Tibial artery (tissue), 4 donors: ENCODE measurements at regions not wholly inside any gene's neighbourhood (a gene's known extent, or its start where the extent isn't known, plus 50 kb on each side); places are given as distances from the start of the nearest gene placed in this dataset.

Experiments
- DNase-seq, 2 donors: peaks; one replicate each; pipeline ENCODE4 v3.0.0-alpha.2; 2019
- H3K27ac ChIP-seq, 2 donors: fragments of 200-600 bp; sonication (generic) in 1 of 2; 1 replicate in 1 of 2; 2 replicates in 1 of 2; pipeline ENCODE4 v1.5.1; 2018 to 2019; ENCODE audit warnings: mild to moderate bottlenecking in 1 of 2
- H3K27me3 ChIP-seq, 2 donors: fragments of 200-600 bp; sonication (generic) in 1 of 2; one replicate each; pipeline versions ENCODE4 v1.5.1 to v1.6.0; 2016 to 2019
- H3K36me3 ChIP-seq, 3 donors: fragments of 200-600 bp; sonication (generic) in 2 of 3; one replicate each; pipeline ENCODE4 v1.5.1; 2016 to 2019; ENCODE audit warnings: mild to moderate bottlenecking in 2 of 3
- H3K4me1 ChIP-seq, 4 donors: fragments of 200-600 bp; sonication (generic) in 2 of 4; 1 replicate in 3 of 4; 2 replicates in 1 of 4; pipeline ENCODE4 v1.5.1; 2016 to 2019
- H3K4me3 ChIP-seq, 2 donors: fragments of 200-600 bp; sonication (generic) in 1 of 2; 1 replicate in 1 of 2; 2 replicates in 1 of 2; pipeline ENCODE4 v1.5.1; 2018 to 2019; ENCODE audit warnings: mild to moderate bottlenecking in 2 of 2
- H3K9me3 ChIP-seq, 3 donors: fragments of 200-600 bp; sonication (generic) in 1 of 3; one replicate each; pipeline ENCODE4 v1.5.1; 2016 to 2019
- intact Hi-C: fragments of 100-400 bp; cut with DNase I; formaldehyde crosslinking; loops from one replicate; pipeline ENCODE4 v1.15.0; 2023; ENCODE audit warnings: low total_unique reads
- TF ChIP-seq, protein P1 (sequence below), 2 experiments: fragments of 200-600 bp in 1 of 2; fragments of 450-650 bp in 1 of 2; IDR thresholded peaks; one replicate each; pipeline ENCODE4 v1.5.1; 2017 to 2019; ENCODE audit warnings: antibody characterized with exemption in 2 of 2, mild to moderate bottlenecking in 1 of 2, moderate library complexity in 1 of 2

DNA sequence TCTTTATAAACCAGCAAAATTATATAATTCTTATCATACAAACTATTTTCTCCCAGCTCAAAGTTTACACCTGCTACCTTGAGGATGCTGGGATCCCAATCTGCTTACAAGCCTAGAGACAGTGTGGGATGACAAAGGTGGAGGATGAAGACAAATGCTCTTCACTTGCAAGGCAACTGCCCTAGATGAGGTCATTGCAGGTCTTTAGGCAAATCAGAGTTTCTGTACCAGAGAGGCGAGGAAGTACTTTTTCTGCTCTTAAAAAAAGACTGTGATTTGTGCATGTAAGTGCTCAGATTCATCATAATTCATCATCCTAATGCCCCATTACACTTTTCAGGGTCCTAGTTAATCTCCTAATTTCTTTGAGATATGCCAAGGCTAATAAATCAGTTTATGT, 376.1 kb downstream of the ZPLD1 start:
- DNase-seq, result no peak
- Histone ChIP-seq H3K36me3 (no peaks in the 10 kb centered on the region), H3K4me3 (no peak overlapping the region), H3K9me3 (no peaks in the 10 kb centered on the region), H3K4me1 (no peaks in the 10 kb centered on the region), H3K27me3 (no peaks in the 10 kb centered on the region), H3K27ac (no peak overlapping the region)
- intact Hi-C loops, result no loop called here
- TF ChIP-seq, protein P1, sequence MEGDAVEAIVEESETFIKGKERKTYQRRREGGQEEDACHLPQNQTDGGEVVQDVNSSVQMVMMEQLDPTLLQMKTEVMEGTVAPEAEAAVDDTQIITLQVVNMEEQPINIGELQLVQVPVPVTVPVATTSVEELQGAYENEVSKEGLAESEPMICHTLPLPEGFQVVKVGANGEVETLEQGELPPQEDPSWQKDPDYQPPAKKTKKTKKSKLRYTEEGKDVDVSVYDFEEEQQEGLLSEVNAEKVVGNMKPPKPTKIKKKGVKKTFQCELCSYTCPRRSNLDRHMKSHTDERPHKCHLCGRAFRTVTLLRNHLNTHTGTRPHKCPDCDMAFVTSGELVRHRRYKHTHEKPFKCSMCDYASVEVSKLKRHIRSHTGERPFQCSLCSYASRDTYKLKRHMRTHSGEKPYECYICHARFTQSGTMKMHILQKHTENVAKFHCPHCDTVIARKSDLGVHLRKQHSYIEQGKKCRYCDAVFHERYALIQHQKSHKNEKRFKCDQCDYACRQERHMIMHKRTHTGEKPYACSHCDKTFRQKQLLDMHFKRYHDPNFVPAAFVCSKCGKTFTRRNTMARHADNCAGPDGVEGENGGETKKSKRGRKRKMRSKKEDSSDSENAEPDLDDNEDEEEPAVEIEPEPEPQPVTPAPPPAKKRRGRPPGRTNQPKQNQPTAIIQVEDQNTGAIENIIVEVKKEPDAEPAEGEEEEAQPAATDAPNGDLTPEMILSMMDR (IDR thresholded peaks at IDR 0.05), result no peak

DNA sequence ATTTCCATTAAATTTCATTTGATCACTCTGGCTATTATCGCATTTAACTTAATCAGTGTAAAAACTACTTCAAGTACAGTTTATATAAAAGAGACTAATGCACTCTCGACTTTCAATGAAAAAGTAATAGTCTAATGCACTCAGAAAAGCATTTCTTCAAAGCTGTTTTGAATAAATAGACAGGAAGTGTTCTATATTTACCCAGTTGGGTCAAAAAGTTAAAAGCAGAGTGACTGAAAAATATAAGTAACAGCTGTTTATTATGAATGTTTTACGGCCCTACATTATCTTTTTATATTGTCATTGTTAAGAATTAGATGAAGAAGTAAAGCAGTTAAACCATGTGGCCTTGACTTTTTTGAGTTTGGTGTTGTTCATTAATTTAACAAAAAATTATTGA, 391.8 kb downstream of the ZPLD1 start:
- Histone ChIP-seq H3K36me3 (no peaks in the 10 kb centered on the region), H3K4me1 (no peaks in the 10 kb centered on the region), H3K27ac (no peak overlapping the region), H3K9me3 (no peaks in the 10 kb centered on the region), H3K27me3 (no peaks in the 10 kb centered on the region), H3K4me3 (no peak overlapping the region)
- DNase-seq, result no peak
- TF ChIP-seq, protein P1 (IDR thresholded peaks at IDR 0.05), result no peak
- intact Hi-C loops, result no loop called here

DNA sequence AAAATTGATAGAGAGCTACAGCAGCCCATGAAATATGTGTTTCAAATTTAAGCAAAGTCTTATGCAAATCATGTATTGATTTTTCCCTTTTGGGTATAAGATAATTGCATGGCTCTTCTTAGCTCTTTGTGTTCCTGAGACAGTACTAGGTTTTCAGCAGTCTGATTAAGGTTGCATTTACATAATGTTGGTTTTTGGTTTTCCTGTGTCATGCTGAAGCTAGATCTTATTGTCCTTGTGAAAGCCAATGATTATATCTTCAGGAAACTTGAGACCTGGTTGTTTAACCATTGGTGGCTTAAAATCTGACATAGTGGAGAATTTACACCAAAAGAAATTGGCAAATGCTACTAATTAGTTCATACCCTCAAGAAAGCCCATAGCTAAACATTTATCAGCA, 392.6 kb downstream of the ZPLD1 start:
- TF ChIP-seq, protein P1 (IDR thresholded peaks at IDR 0.05), result no peak
- Histone ChIP-seq H3K4me3 (no peak overlapping the region), H3K36me3 (no peaks in the 10 kb centered on the region), H3K9me3 (no peaks in the 10 kb centered on the region), H3K4me1 (no peaks in the 10 kb centered on the region), H3K27me3 (no peaks in the 10 kb centered on the region), H3K27ac (no peak overlapping the region)
- no peak for DNase-seq
- intact Hi-C loops, result no loop called here

DNA sequence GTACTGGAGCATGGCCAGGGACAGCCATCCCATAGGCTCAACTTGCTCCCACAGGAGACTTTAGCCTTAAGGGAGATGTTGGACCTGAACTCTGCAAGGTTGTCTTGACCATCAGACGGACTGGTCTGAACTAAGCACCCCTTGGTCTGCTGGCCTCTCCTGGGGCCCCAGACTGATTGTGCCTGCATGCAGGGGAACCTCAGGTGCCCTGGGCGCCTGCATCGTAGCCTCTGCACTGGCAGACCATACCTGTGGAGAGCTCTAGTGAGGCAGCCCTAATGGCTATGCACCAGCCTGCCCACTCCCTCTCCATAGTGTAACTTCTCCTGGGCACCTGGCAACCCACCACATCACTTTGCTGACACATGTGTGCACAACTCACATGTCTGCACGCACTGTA, 395.6 kb downstream of the ZPLD1 start:
- Histone ChIP-seq H3K27ac (no peak overlapping the region), H3K27me3 (no peaks in the 10 kb centered on the region), H3K4me3 (no peak overlapping the region), H3K9me3 (no peaks in the 10 kb centered on the region), H3K4me1 (no peaks in the 10 kb centered on the region), H3K36me3 (no peaks in the 10 kb centered on the region)
- intact Hi-C loops, result no loop called here
- DNase-seq, result no peak
- TF ChIP-seq, protein P1 (IDR thresholded peaks at IDR 0.05), result no peak

GRCh38 chr3:102841866-102842265, 407.1 kb downstream of the ZPLD1 start:
- Histone ChIP-seq H3K4me1 (no peaks in the 10 kb centered on the region), H3K27ac (no peak overlapping the region), H3K36me3 (no peaks in the 10 kb centered on the region), H3K9me3 (no peaks in the 10 kb centered on the region), H3K27me3 (no peaks in the 10 kb centered on the region), H3K4me3 (no peak overlapping the region)
- TF ChIP-seq, protein P1 (IDR thresholded peaks at IDR 0.05), result no peak
- intact Hi-C loops, result no loop called here
- no peak for DNase-seq

- Histone ChIP-seq H3K9me3 (no peaks in the 10 kb centered on the region), H3K27ac (no peak overlapping the region), H3K4me3 (no peak overlapping the region), H3K4me1 (no peaks in the 10 kb centered on the region), H3K27me3 (no peaks in the 10 kb centered on the region), H3K36me3 (no peaks in the 10 kb centered on the region)
- DNase-seq, result no peak
- intact Hi-C loops, result no loop called here
- TF ChIP-seq, protein P1 (IDR thresholded peaks at IDR 0.05), result no peak
Measured at GRCh38 chr3:102866845-102867244, 432.0 kb downstream of the ZPLD1 start.
